Retinal pigment epithelial cell (primary cell): ENCODE measurements at regions not wholly inside any gene's neighbourhood (a gene's known extent, or its start where the extent isn't known, plus 50 kb on each side); places are given as distances from the start of the nearest gene placed in this dataset.

Experiments used
- DNase-seq: peaks from one replicate; pipeline ENCODE4 v3.0.0-alpha.2; 2010; ENCODE audit warnings: low read depth
- H3K4me3 ChIP-seq: 2 replicates; pipeline ENCODE4 v1.5.1; 2011; ENCODE audit warnings: mild to moderate bottlenecking, low read length, control low read depth, moderate library complexity
- CTCF ChIP-seq: conservative IDR thresholded peaks from 2 replicates; pipeline ENCODE4 v1.5.1; 2011; ENCODE audit warnings: low read depth, low read length, control low read depth, inconsistent platforms

GRCh38 chrX:116379854-116380253 is 56.6 kb upstream of the SLC6A14 start:
- no peak for TF ChIP-seq CTCF
- DNase-seq, result peak; percentile 58
- H3K4me3 ChIP-seq, result no peak overlapping the region

DNA sequence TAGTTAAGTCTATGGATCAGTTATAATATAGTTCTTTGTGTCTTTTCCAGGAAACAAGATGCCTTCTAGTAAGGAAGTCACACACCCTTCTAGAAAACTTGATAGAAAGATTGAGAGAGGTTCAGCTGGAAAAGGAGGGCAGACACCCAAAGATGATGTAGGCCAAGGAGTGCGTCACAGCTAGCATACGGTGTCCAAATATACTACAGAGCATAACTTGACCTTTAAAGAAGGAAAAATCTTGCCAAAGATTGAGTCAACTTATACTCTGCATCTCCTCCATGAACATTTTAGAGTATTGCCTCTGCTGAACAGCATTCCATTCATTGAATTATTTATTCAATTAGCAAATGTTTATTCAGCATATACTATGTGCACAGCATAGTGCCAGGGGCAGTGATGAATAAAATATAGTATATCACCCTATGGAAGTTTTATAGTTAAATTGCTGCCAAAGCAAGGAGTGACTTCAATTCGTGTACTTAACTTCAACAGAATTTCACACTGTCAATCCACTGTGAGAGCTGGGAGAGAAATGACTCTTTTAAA is 51.9 kb upstream of the SLC6A14 start:
- no peak for DNase-seq
- TF ChIP-seq CTCF, result no peak
- H3K4me3 ChIP-seq, result no peak overlapping the region
